ENCODE measurements at regions not wholly inside any gene's neighbourhood (a gene's known extent, or its start where the extent isn't known, plus 50 kb on each side); places are given as distances from the start of the nearest gene placed in this dataset.

GRCh38 chr1:18565321-18565720, 65.3 kb upstream of the PAX7 start:
- H3K4me1 Mint-ChIP-seq: no peaks in the 10 kb centered on the region
- H3K27ac Mint-ChIP-seq: no peak overlapping the region
- TF ChIP-seq CTCF (IDR thresholded peaks at IDR 0.05; ENCODE audit: unreplicated experiment in 3 of 3): no peak
- H3K27me3 Mint-ChIP-seq (ENCODE audit: low read depth): peaks cover 54% of the 10 kb centered on the region
- H3K36me3 Mint-ChIP-seq (ENCODE audit: low read depth): no peaks in the 10 kb centered on the region
- H3K4me3 Mint-ChIP-seq: no peak overlapping the region
- peaks cover 2% of the 10 kb centered on the region for H3K9me3 Mint-ChIP-seq

- Mint-ChIP-seq H3K27me3 (ENCODE audit: low read depth) (peaks cover 60% of the 10 kb centered on the region), H3K4me1 (no peaks in the 10 kb centered on the region), H3K9me3 (peaks cover 2% of the 10 kb centered on the region), H3K4me3 (no peak overlapping the region), H3K27ac (no peak overlapping the region), H3K36me3 (ENCODE audit: low read depth) (no peaks in the 10 kb centered on the region)
- TF ChIP-seq CTCF (IDR thresholded peaks at IDR 0.05; ENCODE audit: unreplicated experiment in 3 of 3): no peak
These were observed 62.2 kb upstream of the PAX7 start for GRCh38 chr1:18568489-18568888.

DNA sequence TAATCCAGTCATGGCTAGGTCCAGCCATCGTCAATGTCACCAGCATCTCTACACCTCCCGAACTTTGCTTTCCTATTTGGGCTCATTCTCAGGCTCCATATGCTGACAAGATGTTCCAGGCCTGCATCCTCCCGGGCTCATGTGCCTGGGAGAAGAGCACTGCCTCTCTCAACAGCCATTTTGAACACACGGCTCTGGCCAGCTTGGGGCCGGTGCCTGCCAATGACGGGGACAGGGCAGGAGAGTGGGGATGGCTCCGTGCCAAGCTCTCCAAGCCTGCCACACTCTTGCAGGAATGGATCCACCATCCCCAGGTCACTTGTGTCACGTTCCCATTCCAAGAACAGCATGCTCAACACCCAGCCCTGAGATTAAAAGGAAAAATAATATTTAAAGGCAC, 61.4 kb upstream of the PAX7 start:
- Mint-ChIP-seq H3K36me3 (ENCODE audit: low read depth) (no peaks in the 10 kb centered on the region), H3K27ac (no peak overlapping the region), H3K27me3 (ENCODE audit: low read depth) (peaks cover 59% of the 10 kb centered on the region), H3K9me3 (peaks cover 2% of the 10 kb centered on the region), H3K4me3 (no peak overlapping the region), H3K4me1 (no peaks in the 10 kb centered on the region)
- no peak for TF ChIP-seq CTCF (IDR thresholded peaks at IDR 0.05; ENCODE audit: unreplicated experiment in 3 of 3)

DNA sequence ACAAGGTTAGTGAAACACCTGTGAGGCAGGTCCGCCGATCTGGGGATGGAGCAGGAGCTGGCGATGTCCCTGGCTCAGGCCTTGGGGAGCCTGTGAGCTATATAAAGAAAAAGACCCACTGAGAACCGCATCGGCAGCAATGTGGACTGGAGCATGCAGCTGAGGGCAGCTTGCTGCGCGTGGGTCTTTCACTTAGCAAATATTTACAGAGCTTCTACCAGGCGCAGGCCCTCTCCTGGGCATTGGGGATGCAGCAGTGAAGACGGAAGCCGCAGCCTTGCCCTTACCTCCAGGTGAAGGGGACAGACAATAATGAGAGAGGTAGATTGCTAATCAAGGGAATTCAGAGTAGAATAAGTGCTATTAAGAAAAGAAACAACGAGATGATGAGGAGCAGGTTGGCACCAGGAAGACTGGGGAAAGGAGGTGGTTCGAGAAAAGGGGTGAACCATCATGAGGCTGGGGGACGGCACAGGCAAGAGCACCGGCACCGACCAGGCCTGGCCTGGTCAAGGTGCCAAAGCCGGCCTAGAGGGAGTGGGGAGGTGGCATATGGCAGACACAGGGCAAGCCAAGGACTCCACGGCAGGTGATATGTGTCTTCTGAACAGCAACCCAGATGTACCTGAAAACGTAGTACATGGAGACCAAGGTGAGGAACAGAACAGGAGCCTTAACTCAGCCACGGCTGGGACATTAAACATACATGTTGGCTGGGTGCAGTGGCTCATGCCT, 60.7 kb upstream of the PAX7 start:
- peaks cover 2% of the 10 kb centered on the region for H3K9me3 Mint-ChIP-seq
- TF ChIP-seq CTCF (IDR thresholded peaks at IDR 0.05; ENCODE audit: unreplicated experiment in 3 of 3): no peak
- H3K27ac Mint-ChIP-seq: no peak overlapping the region
- no peaks in the 10 kb centered on the region for H3K4me1 Mint-ChIP-seq
- no peak overlapping the region for H3K4me3 Mint-ChIP-seq
- peaks cover 55% of the 10 kb centered on the region for H3K27me3 Mint-ChIP-seq (ENCODE audit: low read depth)
- H3K36me3 Mint-ChIP-seq (ENCODE audit: low read depth): no peaks in the 10 kb centered on the region

DNA sequence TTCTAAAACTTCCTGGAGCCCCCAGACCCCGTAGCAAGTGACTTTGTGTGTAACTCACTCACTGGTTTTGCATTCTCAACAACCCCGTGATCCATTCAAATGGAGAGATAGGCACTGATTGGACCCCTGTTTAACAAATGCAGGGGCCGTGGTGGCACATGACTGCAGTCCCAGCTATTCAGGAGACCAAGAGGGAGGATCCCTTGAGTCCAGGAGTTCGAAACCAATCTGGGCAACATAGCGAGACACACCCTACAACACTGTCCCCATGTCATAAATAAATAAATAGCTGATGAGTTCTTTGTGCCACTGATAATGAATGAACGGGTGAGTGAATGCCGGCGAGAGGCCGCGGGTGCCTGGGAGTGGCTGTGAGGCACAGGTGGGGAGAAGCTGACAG, 59.4 kb upstream of the PAX7 start:
- H3K9me3 Mint-ChIP-seq: peaks cover 2% of the 10 kb centered on the region
- TF ChIP-seq CTCF (IDR thresholded peaks at IDR 0.05; ENCODE audit: unreplicated experiment in 3 of 3): no peak
- H3K27ac Mint-ChIP-seq: no peak overlapping the region
- H3K4me1 Mint-ChIP-seq: no peaks in the 10 kb centered on the region
- H3K27me3 Mint-ChIP-seq (ENCODE audit: low read depth): peaks cover 51% of the 10 kb centered on the region
- no peak overlapping the region for H3K4me3 Mint-ChIP-seq
- H3K36me3 Mint-ChIP-seq (ENCODE audit: low read depth): no peaks in the 10 kb centered on the region
